Suppressor macrophage (primary cell): ENCODE measurements at regions not wholly inside any gene's neighbourhood (a gene's known extent, or its start where the extent isn't known, plus 50 kb on each side); places are given as distances from the start of the nearest gene placed in this dataset.
A peak's percentile ranks its signal among the peaks of the same experiment; 100 is the strongest.

Source experiments
- DNase-seq, 4 experiments: peaks; one replicate each; pipeline ENCODE4 v3.0.0-alpha.2; 2020 to 2022

GRCh38 chr7:142365410-142365842 lies 107.6 kb upstream of the PRSS58 start:
- DNase-seq, result no peak

GRCh38 chr7:142364551-142364950 lies 106.7 kb upstream of the PRSS58 start:
- DNase-seq, result no peak

- DNase-seq, result no peak
Observed at GRCh38 chr7:142362349-142362748, 104.5 kb upstream of the PRSS58 start.

- DNase-seq, result no peak
Observed at GRCh38 chr7:142359694-142360279, 101.9 kb upstream of the PRSS58 start.

GRCh38 chr7:142357953-142358520 lies 100.2 kb upstream of the PRSS58 start:
- DNase-seq, result peak; percentile 59 to 82 (median 72)

- no peak for DNase-seq
Observed at GRCh38 chr7:142356166-142356565, 98.3 kb upstream of the PRSS58 start.

GRCh38 chr7:142355328-142355727 lies 97.5 kb upstream of the PRSS58 start:
- DNase-seq, result no peak

- DNase-seq, result no peak
Observed at GRCh38 chr7:142353147-142354060, 95.5 kb upstream of the PRSS58 start.

GRCh38 chr7:142352543-142352942 lies 94.7 kb upstream of the PRSS58 start:
- DNase-seq, result peak; percentile 46 to 74 (median 71)

GRCh38 chr7:142351145-142351544 lies 93.3 kb upstream of the PRSS58 start:
- DNase-seq, result no peak

- no peak for DNase-seq
Observed at GRCh38 chr7:142349670-142350405, 92.0 kb upstream of the PRSS58 start.

- no peak for DNase-seq
Observed at GRCh38 chr7:142348921-142349405, 91.1 kb upstream of the PRSS58 start.

- DNase-seq, result no peak
Observed at GRCh38 chr7:142348100-142348499, 90.2 kb upstream of the PRSS58 start.

- no peak for DNase-seq
Observed at GRCh38 chr7:142347091-142347490, 89.2 kb upstream of the PRSS58 start.

- DNase-seq, result no peak
Observed at GRCh38 chr7:142345811-142346210, 88.0 kb upstream of the PRSS58 start.

- DNase-seq, result no peak
Observed at GRCh38 chr7:142338633-142339501, 81.0 kb upstream of the PRSS58 start.

GRCh38 chr7:142337054-142338001 lies 79.5 kb upstream of the PRSS58 start:
- no peak for DNase-seq

- DNase-seq, result no peak
Observed at GRCh38 chr7:142334806-142335205, 76.9 kb upstream of the PRSS58 start.

- no peak for DNase-seq
Observed at GRCh38 chr7:142334236-142334635, 76.4 kb upstream of the PRSS58 start.

GRCh38 chr7:142332421-142332820 lies 74.6 kb upstream of the PRSS58 start:
- DNase-seq, result no peak

GRCh38 chr7:142331941-142332340 lies 74.1 kb upstream of the PRSS58 start:
- peak in 2 of 4 experiments; percentile 15 to 33 for DNase-seq
